ENCODE measurements at regions not wholly inside any gene's neighbourhood (a gene's known extent, or its start where the extent isn't known, plus 50 kb on each side); places are given as distances from the start of the nearest gene placed in this dataset.

GRCh38 chr3:40779039-40779438, 254.3 kb downstream of the ZNF621 start:
- H3K4me3 ChIP-seq, result no peak overlapping the region
- H3K9ac ChIP-seq (ENCODE audit: insufficient read depth in 1 of 2, low read length in 2 of 2), result no peak overlapping the region
- DNase-seq (no peak), ATAC-seq (ENCODE audit: insufficient read depth, low FRiP score) (no peak)
- peaks cover 5 to 17% (median 13%) of the 10 kb centered on the region in 5 donors for H3K4me1 ChIP-seq (ENCODE audit: control insufficient read depth in 5 of 5, insufficient read depth in 5 of 5, low read length in 5 of 5)
- H3K9me3 ChIP-seq (ENCODE audit: control insufficient read depth in 4 of 4, insufficient read depth in 3 of 4, low read length in 3 of 4), result no peaks in the 10 kb centered on the region
- H3K36me3 ChIP-seq (ENCODE audit: control insufficient read depth in 4 of 4, insufficient read depth in 4 of 4, low read length in 4 of 4), result no peaks in the 10 kb centered on the region
- H3K27me3 ChIP-seq (ENCODE audit: control insufficient read depth in 3 of 3, insufficient read depth in 3 of 3, low read length in 2 of 3), result no peaks in the 10 kb centered on the region
- 79 to 84% methylated on average over 6 of the region's 6 CpGs for WGBS, 2 donors
- no peak for TF ChIP-seq CTCF (IDR thresholded peaks at IDR 0.05; ENCODE audit: control extremely low read depth, extremely low read depth)
- H3K27ac ChIP-seq (ENCODE audit: low read depth in 1 of 2, low read length in 1 of 2), result no peak overlapping the region

GRCh38 chr3:40780291-40780924, 255.6 kb downstream of the ZNF621 start:
- 22 to 35% methylated on average over 19 of the region's 19 CpGs for WGBS, 2 donors
- no peak for TF ChIP-seq CTCF (IDR thresholded peaks at IDR 0.05; ENCODE audit: control extremely low read depth, extremely low read depth)
- peak overlapping the region; percentile 66 to 74 for H3K27ac ChIP-seq (ENCODE audit: low read depth in 1 of 2, low read length in 1 of 2)
- no peaks in the 10 kb centered on the region for H3K27me3 ChIP-seq (ENCODE audit: control insufficient read depth in 3 of 3, insufficient read depth in 3 of 3, low read length in 2 of 3)
- ATAC-seq (ENCODE audit: insufficient read depth, low FRiP score) (peak; percentile 43), DNase-seq (peak; percentile 72 to 78 (median 73))
- H3K4me3 ChIP-seq, result no peak overlapping the region
- H3K9ac ChIP-seq (ENCODE audit: insufficient read depth in 1 of 2, low read length in 2 of 2), result no peak overlapping the region
- H3K9me3 ChIP-seq (ENCODE audit: control insufficient read depth in 4 of 4, insufficient read depth in 3 of 4, low read length in 3 of 4), result no peaks in the 10 kb centered on the region
- peaks cover 5 to 17% (median 13%) of the 10 kb centered on the region in 5 donors for H3K4me1 ChIP-seq (ENCODE audit: control insufficient read depth in 5 of 5, insufficient read depth in 5 of 5, low read length in 5 of 5)
- H3K36me3 ChIP-seq (ENCODE audit: control insufficient read depth in 4 of 4, insufficient read depth in 4 of 4, low read length in 4 of 4), result no peaks in the 10 kb centered on the region

GRCh38 chr3:40780925-40781406, 256.2 kb downstream of the ZNF621 start:
- Histone ChIP-seq H3K27ac (ENCODE audit: low read depth in 1 of 2, low read length in 1 of 2) (peak overlapping the region; percentile 43 to 74), H3K9me3 (ENCODE audit: control insufficient read depth in 4 of 4, insufficient read depth in 3 of 4, low read length in 3 of 4) (no peaks in the 10 kb centered on the region), H3K9ac (ENCODE audit: insufficient read depth in 1 of 2, low read length in 2 of 2) (no peak overlapping the region), H3K36me3 (ENCODE audit: control insufficient read depth in 4 of 4, insufficient read depth in 4 of 4, low read length in 4 of 4) (no peaks in the 10 kb centered on the region), H3K4me1 (ENCODE audit: control insufficient read depth in 5 of 5, insufficient read depth in 5 of 5, low read length in 5 of 5) (peaks cover 5 to 17% (median 13%) of the 10 kb centered on the region in 5 donors), H3K4me3 (no peak overlapping the region), H3K27me3 (ENCODE audit: control insufficient read depth in 3 of 3, insufficient read depth in 3 of 3, low read length in 2 of 3) (no peaks in the 10 kb centered on the region)
- WGBS, 2 donors, result 42 to 65% methylated on average over 12 of the region's 12 CpGs
- peak in 2 of 3 donors; percentile 58 to 84 for DNase-seq
- peak; percentile 59 for ATAC-seq (ENCODE audit: insufficient read depth, low FRiP score)
- no peak for TF ChIP-seq CTCF (IDR thresholded peaks at IDR 0.05; ENCODE audit: control extremely low read depth, extremely low read depth)

All from lung (tissue), 11 donors.